ENCODE measurements at regions not wholly inside any gene's neighbourhood (a gene's known extent, or its start where the extent isn't known, plus 50 kb on each side); places are given as distances from the start of the nearest gene placed in this dataset.
"Not testable (repeated sequence)": the region's sequence is repeated elsewhere in the genome, so short reads cannot be mapped to it uniquely, and the experiment has no call there.

GRCh38 chr2:104977958-104978357, 59.9 kb upstream of the MRPS9 start:
- no peak for DNase-seq

- DNase-seq = not testable (repeated sequence)
These were observed 58.1 kb upstream of the MRPS9 start for GRCh38 chr2:104979786-104980185.

GRCh38 chr2:104982111-104982510, 55.8 kb upstream of the MRPS9 start:
- no peak for DNase-seq
